PFSK-1 (cell line): ENCODE measurements at regions not wholly inside any gene's neighbourhood (a gene's known extent, or its start where the extent isn't known, plus 50 kb on each side); places are given as distances from the start of the nearest gene placed in this dataset.

Experiments
- POLR2AphosphoS5 ChIP-seq: IDR thresholded peaks from 2 replicates; pipeline ENCODE4 v1.6.1; 2012; ENCODE audit warnings: low read depth, mild to moderate bottlenecking, control low read depth, low read length, moderate library complexity
- TAF1 ChIP-seq: IDR thresholded peaks from 2 replicates; pipeline ENCODE4 v1.6.1; 2012; ENCODE audit warnings: low read length, control low read depth, borderline replicate concordance; ENCODE audit not compliant: insufficient read depth
- TF ChIP-seq, protein P1 (sequence below), 2 experiments: IDR thresholded peaks; 2 replicates each; pipeline versions ENCODE4 v1.6.1 to v1.8.0; 2011 to 2012; ENCODE audit warnings: low read depth in 2 of 2, low read length in 2 of 2, control low read depth in 1 of 2, inconsistent platforms in 1 of 2, mild to moderate bottlenecking in 1 of 2, moderate library complexity in 1 of 2; ENCODE audit not compliant: insufficient read depth in 1 of 2

- TF ChIP-seq, protein P1, sequence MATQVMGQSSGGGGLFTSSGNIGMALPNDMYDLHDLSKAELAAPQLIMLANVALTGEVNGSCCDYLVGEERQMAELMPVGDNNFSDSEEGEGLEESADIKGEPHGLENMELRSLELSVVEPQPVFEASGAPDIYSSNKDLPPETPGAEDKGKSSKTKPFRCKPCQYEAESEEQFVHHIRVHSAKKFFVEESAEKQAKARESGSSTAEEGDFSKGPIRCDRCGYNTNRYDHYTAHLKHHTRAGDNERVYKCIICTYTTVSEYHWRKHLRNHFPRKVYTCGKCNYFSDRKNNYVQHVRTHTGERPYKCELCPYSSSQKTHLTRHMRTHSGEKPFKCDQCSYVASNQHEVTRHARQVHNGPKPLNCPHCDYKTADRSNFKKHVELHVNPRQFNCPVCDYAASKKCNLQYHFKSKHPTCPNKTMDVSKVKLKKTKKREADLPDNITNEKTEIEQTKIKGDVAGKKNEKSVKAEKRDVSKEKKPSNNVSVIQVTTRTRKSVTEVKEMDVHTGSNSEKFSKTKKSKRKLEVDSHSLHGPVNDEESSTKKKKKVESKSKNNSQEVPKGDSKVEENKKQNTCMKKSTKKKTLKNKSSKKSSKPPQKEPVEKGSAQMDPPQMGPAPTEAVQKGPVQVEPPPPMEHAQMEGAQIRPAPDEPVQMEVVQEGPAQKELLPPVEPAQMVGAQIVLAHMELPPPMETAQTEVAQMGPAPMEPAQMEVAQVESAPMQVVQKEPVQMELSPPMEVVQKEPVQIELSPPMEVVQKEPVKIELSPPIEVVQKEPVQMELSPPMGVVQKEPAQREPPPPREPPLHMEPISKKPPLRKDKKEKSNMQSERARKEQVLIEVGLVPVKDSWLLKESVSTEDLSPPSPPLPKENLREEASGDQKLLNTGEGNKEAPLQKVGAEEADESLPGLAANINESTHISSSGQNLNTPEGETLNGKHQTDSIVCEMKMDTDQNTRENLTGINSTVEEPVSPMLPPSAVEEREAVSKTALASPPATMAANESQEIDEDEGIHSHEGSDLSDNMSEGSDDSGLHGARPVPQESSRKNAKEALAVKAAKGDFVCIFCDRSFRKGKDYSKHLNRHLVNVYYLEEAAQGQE (IDR thresholded peaks at IDR 0.05; ENCODE audit: insufficient read depth in 1 of 2, low read depth in 2 of 2, low read length in 2 of 2) = no peak
- TF ChIP-seq POLR2AphosphoS5 = no peak
- TF ChIP-seq TAF1 = no peak
Observed at GRCh38 chr2:57534358-57534757, 512.2 kb upstream of the VRK2 start.
